ENCODE measurements at regions not wholly inside any gene's neighbourhood (a gene's known extent, or its start where the extent isn't known, plus 50 kb on each side); places are given as distances from the start of the nearest gene placed in this dataset.

GRCh38 chr6:81480139-81480538 is 272.3 kb downstream of the TENT5A start:
- TF ChIP-seq CTCF (IDR thresholded peaks at IDR 0.05) (no peak), EP300 (IDR thresholded peaks at IDR 0.05) (no peak), POLR2A (IDR thresholded peaks at IDR 0.05) (no peak), POLR2AphosphoS5 (IDR thresholded peaks at IDR 0.05) (no peak)
- no peaks in the 10 kb centered on the region for H3K4me1 ChIP-seq
- no peaks in the 10 kb centered on the region for H3K27me3 ChIP-seq
- intact Hi-C loops (cut with DNase I; ENCODE audit: low total_unique reads) = no loop called here
- H3K4me3 ChIP-seq = no peak overlapping the region
- H3K9me3 ChIP-seq = no peaks in the 10 kb centered on the region
- no peaks in the 10 kb centered on the region for H3K36me3 ChIP-seq
- DNase-seq = peak in 1 of 2 donors; percentile 23
- no peak overlapping the region for H3K27ac ChIP-seq

- H3K9me3 ChIP-seq = no peaks in the 10 kb centered on the region
- no peaks in the 10 kb centered on the region for H3K36me3 ChIP-seq
- H3K27me3 ChIP-seq = no peaks in the 10 kb centered on the region
- no peak for DNase-seq
- H3K4me1 ChIP-seq = no peaks in the 10 kb centered on the region
- intact Hi-C loops (cut with DNase I; ENCODE audit: low total_unique reads) = no loop called here
- TF ChIP-seq CTCF (IDR thresholded peaks at IDR 0.05) (no peak), POLR2AphosphoS5 (IDR thresholded peaks at IDR 0.05) (no peak), POLR2A (IDR thresholded peaks at IDR 0.05) (no peak), EP300 (IDR thresholded peaks at IDR 0.05) (no peak)
- H3K4me3 ChIP-seq = no peak overlapping the region
- no peak overlapping the region for H3K27ac ChIP-seq
These were observed 275.6 kb downstream of the TENT5A start for GRCh38 chr6:81476881-81477280.

- Histone ChIP-seq H3K4me1 (no peaks in the 10 kb centered on the region), H3K36me3 (no peaks in the 10 kb centered on the region), H3K4me3 (no peak overlapping the region), H3K27me3 (no peaks in the 10 kb centered on the region), H3K27ac (no peak overlapping the region), H3K9me3 (no peaks in the 10 kb centered on the region)
- no peak for DNase-seq
- WGBS, 5 donors = 94 to 100% (median 96%) methylated on average over 2 of the region's 2 CpGs
- intact Hi-C loops (cut with DNase I; ENCODE audit: low total_unique reads) = no loop called here
- TF ChIP-seq POLR2A (IDR thresholded peaks at IDR 0.05) = no peak
- no peak for TF ChIP-seq CTCF (IDR thresholded peaks at IDR 0.05)
- no peak for TF ChIP-seq EP300 (IDR thresholded peaks at IDR 0.05)
- no peak for TF ChIP-seq POLR2AphosphoS5 (IDR thresholded peaks at IDR 0.05)
These were observed 276.8 kb downstream of the TENT5A start for GRCh38 chr6:81475646-81476045.

GRCh38 chr6:81465859-81466258 is 286.6 kb downstream of the TENT5A start:
- H3K4me3 ChIP-seq = no peak overlapping the region
- H3K36me3 ChIP-seq = no peaks in the 10 kb centered on the region
- DNase-seq = no peak
- no peaks in the 10 kb centered on the region for H3K4me1 ChIP-seq
- H3K27ac ChIP-seq = no peak overlapping the region
- no peaks in the 10 kb centered on the region for H3K27me3 ChIP-seq
- no peaks in the 10 kb centered on the region for H3K9me3 ChIP-seq
- intact Hi-C loops (cut with DNase I; ENCODE audit: low total_unique reads) = no loop called here
- no peak for TF ChIP-seq POLR2AphosphoS5 (IDR thresholded peaks at IDR 0.05)
- peak in 4 of 7 experiments; percentile 32 to 48 (median 41) for TF ChIP-seq CTCF (IDR thresholded peaks at IDR 0.05)

GRCh38 chr6:81456416-81456815 is 296.1 kb downstream of the TENT5A start:
- Histone ChIP-seq H3K9me3 (no peaks in the 10 kb centered on the region), H3K27ac (no peak overlapping the region), H3K27me3 (no peaks in the 10 kb centered on the region), H3K4me3 (no peak overlapping the region), H3K36me3 (no peaks in the 10 kb centered on the region), H3K4me1 (peaks cover 0 to 8% (median 2%) of the 10 kb centered on the region in 4 donors)
- TF ChIP-seq POLR2A (IDR thresholded peaks at IDR 0.05) = no peak
- no peak for TF ChIP-seq POLR2AphosphoS5 (IDR thresholded peaks at IDR 0.05)
- TF ChIP-seq EP300 (IDR thresholded peaks at IDR 0.05) = no peak
- no peak for TF ChIP-seq CTCF (IDR thresholded peaks at IDR 0.05)
- WGBS, 5 donors = 71 to 90% (median 80%) methylated on average over 2 of the region's 2 CpGs
- intact Hi-C loops (cut with DNase I; ENCODE audit: low total_unique reads) = no loop called here
- no peak for DNase-seq

All from stomach (tissue), 8 donors.